AG09309 (cell line): ENCODE measurements at regions not wholly inside any gene's neighbourhood (a gene's known extent, or its start where the extent isn't known, plus 50 kb on each side); places are given as distances from the start of the nearest gene placed in this dataset.
A peak's percentile ranks its signal among the peaks of the same experiment; 100 is the strongest.
"Not testable (repeated sequence)": the region's sequence is repeated elsewhere in the genome, so short reads cannot be mapped to it uniquely, and the experiment has no call there.

Source experiments
- DNase-seq: peaks from one replicate; pipeline ENCODE4 v3.0.0-alpha.2; 2010; ENCODE audit warnings: low read depth
- H3K4me3 ChIP-seq: 2 replicates; pipeline ENCODE4 v1.5.1; 2011; ENCODE audit warnings: mild to moderate bottlenecking, low read depth, low read length, moderate library complexity; ENCODE audit not compliant: control insufficient read depth
- CTCF ChIP-seq: IDR thresholded peaks from 2 replicates; pipeline ENCODE4 v1.5.1; 2011; ENCODE audit warnings: mild to moderate bottlenecking, low read depth, low read length, inconsistent platforms; ENCODE audit not compliant: insufficient read depth, control insufficient read depth; ENCODE audit errors: missing control alignments

- TF ChIP-seq CTCF: no peak
- H3K4me3 ChIP-seq: no peak overlapping the region
- DNase-seq: no peak
These were observed 54.8 kb upstream of the SORCS2 start for GRCh38 chr4:7137326-7138200.

GRCh38 chr4:7136351-7136750, 56.0 kb upstream of the SORCS2 start:
- DNase-seq: no peak
- no peak for TF ChIP-seq CTCF
- H3K4me3 ChIP-seq: no peak overlapping the region

GRCh38 chr4:7135389-7135746, 57.0 kb upstream of the SORCS2 start:
- no peak for DNase-seq
- no peak for TF ChIP-seq CTCF

GRCh38 chr4:7134737-7135388, 57.5 kb upstream of the SORCS2 start:
- H3K4me3 ChIP-seq: no peak overlapping the region
- TF ChIP-seq CTCF: no peak
- peak; percentile 76 for DNase-seq

More at GRCh38 chr4:7135389-7135746, 57.0 kb upstream of the SORCS2 start:
- H3K4me3 ChIP-seq: no peak overlapping the region

- H3K4me3 ChIP-seq, DNase-seq: not testable (repeated sequence)
These were observed 58.3 kb upstream of the SORCS2 start for GRCh38 chr4:7133818-7134650.

GRCh38 chr4:7132730-7133582, 59.4 kb upstream of the SORCS2 start:
- no peak for TF ChIP-seq CTCF
- H3K4me3 ChIP-seq: no peak overlapping the region
- no peak for DNase-seq
